ENCODE measurements at regions not wholly inside any gene's neighbourhood (a gene's known extent, or its start where the extent isn't known, plus 50 kb on each side); places are given as distances from the start of the nearest gene placed in this dataset.

- no peak for DNase-seq
These were observed 186.9 kb upstream of the STARD13 start for GRCh38 chr13:33472446-33472845.

- no peak for DNase-seq
These were observed 193.6 kb upstream of the STARD13 start for GRCh38 chr13:33479105-33479504.

GRCh38 chr13:33480561-33480960 lies 195.0 kb upstream of the STARD13 start:
- DNase-seq = no peak

- DNase-seq = no peak
These were observed 197.9 kb upstream of the STARD13 start for GRCh38 chr13:33483471-33483870.

- no peak for DNase-seq
These were observed 199.7 kb upstream of the STARD13 start for GRCh38 chr13:33485247-33485646.

GRCh38 chr13:33487575-33488243 lies 202.2 kb upstream of the STARD13 start:
- DNase-seq = no peak

GRCh38 chr13:33489563-33489962 lies 204.0 kb upstream of the STARD13 start:
- DNase-seq = no peak

- DNase-seq = no peak
These were observed 205.1 kb upstream of the STARD13 start for GRCh38 chr13:33490461-33491327.

GRCh38 chr13:33493672-33494365 lies 208.3 kb upstream of the STARD13 start:
- no peak for DNase-seq

GRCh38 chr13:33494596-33495204 lies 209.1 kb upstream of the STARD13 start:
- DNase-seq = no peak

- DNase-seq = no peak
These were observed 210.8 kb upstream of the STARD13 start for GRCh38 chr13:33496336-33496735.

GRCh38 chr13:33497146-33497845 lies 211.7 kb upstream of the STARD13 start:
- DNase-seq = no peak

- no peak for DNase-seq
These were observed 222.5 kb upstream of the STARD13 start for GRCh38 chr13:33508060-33508459.

- DNase-seq = no peak
These were observed 224.2 kb upstream of the STARD13 start for GRCh38 chr13:33509642-33510229.

GRCh38 chr13:33510350-33510970 lies 224.9 kb upstream of the STARD13 start:
- DNase-seq = no peak

- no peak for DNase-seq
These were observed 227.5 kb upstream of the STARD13 start for GRCh38 chr13:33512880-33513554.

GRCh38 chr13:33514362-33514761 lies 228.8 kb upstream of the STARD13 start:
- no peak for DNase-seq

- DNase-seq = no peak
These were observed 229.6 kb upstream of the STARD13 start for GRCh38 chr13:33515146-33515545.

GRCh38 chr13:33518452-33518851 lies 232.9 kb upstream of the STARD13 start:
- DNase-seq = no peak

- DNase-seq = no peak
These were observed 234.3 kb upstream of the STARD13 start for GRCh38 chr13:33519561-33520467.

All from T1000 (cell line).